GM10266 (cell line): ENCODE measurements at regions not wholly inside any gene's neighbourhood (a gene's known extent, or its start where the extent isn't known, plus 50 kb on each side); places are given as distances from the start of the nearest gene placed in this dataset.

ENCODE experiments used
- DNase-seq: peaks from one replicate; pipeline ENCODE4 v3.0.0; 2012; ENCODE audit errors: extremely low spot score
- TF ChIP-seq, protein P1 (sequence below): IDR thresholded peaks from 2 replicates; pipeline ENCODE4 v1.5.1; 2012; ENCODE audit warnings: mild to moderate bottlenecking, low read depth; ENCODE audit not compliant: control insufficient read depth, insufficient read depth; ENCODE audit errors: missing control alignments

- TF ChIP-seq, protein P1, sequence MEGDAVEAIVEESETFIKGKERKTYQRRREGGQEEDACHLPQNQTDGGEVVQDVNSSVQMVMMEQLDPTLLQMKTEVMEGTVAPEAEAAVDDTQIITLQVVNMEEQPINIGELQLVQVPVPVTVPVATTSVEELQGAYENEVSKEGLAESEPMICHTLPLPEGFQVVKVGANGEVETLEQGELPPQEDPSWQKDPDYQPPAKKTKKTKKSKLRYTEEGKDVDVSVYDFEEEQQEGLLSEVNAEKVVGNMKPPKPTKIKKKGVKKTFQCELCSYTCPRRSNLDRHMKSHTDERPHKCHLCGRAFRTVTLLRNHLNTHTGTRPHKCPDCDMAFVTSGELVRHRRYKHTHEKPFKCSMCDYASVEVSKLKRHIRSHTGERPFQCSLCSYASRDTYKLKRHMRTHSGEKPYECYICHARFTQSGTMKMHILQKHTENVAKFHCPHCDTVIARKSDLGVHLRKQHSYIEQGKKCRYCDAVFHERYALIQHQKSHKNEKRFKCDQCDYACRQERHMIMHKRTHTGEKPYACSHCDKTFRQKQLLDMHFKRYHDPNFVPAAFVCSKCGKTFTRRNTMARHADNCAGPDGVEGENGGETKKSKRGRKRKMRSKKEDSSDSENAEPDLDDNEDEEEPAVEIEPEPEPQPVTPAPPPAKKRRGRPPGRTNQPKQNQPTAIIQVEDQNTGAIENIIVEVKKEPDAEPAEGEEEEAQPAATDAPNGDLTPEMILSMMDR, result no peak
- DNase-seq, result no peak
These were observed 169.6 kb downstream of the TBXT start for GRCh38 chr6:165998072-165998471.

GRCh38 chr6:165991341-165991740 lies 176.3 kb downstream of the TBXT start:
- TF ChIP-seq, protein P1, result no peak
- no peak for DNase-seq

GRCh38 chr6:165990216-165990615 lies 177.4 kb downstream of the TBXT start:
- no peak for DNase-seq
- TF ChIP-seq, protein P1, result no peak

- TF ChIP-seq, protein P1, result no peak
- DNase-seq, result no peak
These were observed 178.7 kb downstream of the TBXT start for GRCh38 chr6:165988757-165989456.

DNA sequence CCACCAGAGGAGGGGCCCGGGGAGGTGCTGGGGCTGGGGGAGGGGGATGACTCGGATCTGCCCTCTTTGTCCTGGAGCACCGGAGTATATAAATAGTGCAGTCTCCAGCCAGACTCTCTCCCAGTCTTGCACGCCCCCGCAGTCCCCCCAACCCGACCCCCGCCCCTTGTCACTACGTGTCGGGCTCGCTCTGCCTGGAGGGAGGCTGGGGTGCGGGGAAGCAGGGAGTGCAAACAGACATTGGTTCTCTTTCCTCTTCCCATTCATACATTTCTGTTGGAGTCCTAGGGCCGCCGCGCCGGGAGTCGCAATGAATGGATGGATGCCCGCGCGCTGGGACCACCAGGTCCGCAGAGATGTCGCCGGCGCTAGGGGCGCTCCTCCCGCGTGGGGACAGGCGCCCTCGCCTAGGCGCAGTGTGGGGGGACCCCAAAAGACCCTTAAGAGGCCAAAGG lies 179.3 kb downstream of the TBXT start:
- no peak for DNase-seq
- TF ChIP-seq, protein P1, result no peak

DNA sequence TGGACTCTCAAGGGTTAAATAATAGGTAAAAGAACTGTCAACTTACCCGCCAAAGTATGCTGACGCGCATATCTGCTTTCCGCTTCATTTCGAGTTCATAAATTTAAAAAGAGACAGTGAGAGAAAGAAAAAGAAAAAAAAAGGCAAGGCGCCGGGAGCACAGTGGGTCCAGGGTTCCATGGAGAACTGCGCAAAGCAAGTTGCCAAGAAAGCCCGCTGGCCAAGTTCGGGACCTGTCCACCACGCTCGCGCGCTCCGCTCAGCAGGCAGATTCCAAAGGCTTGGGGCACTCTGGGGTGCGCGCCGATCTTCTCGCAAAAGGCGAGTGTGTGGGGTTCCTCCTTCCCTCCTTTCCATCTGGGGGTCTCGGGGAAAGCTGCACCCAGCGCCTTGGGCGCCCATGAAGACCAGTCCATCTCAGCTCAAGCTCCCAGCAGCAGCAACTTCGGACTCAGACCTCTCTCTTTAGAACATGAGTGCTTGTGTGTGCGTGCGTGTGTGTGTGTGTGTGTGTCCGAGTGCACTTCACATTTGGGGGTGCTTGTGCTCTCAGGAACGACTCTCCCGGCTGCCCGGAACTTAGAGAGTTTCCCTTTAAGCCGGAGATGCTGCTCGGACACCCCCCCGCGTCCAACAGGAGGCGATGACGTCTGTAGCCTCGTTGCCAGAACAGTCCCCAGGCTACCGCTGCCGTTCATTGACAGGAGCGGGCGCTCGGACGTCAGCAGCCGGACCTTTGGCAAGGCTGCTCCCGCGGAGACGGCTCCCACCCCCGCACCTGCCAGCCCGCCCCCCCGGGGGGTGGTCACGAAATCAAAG lies 180.0 kb downstream of the TBXT start:
- TF ChIP-seq, protein P1, result no peak
- DNase-seq, result no peak
